ENCODE measurements at regions not wholly inside any gene's neighbourhood (a gene's known extent, or its start where the extent isn't known, plus 50 kb on each side); places are given as distances from the start of the nearest gene placed in this dataset.

GRCh38 chr13:94946039-94946438 lies 233.7 kb upstream of the SOX21 start:
- TF ChIP-seq EZH2 (IDR thresholded peaks at IDR 0.05; ENCODE audit: borderline replicate concordance, low read depth, low read length, severe bottlenecking) = no peak
- no peak for TF ChIP-seq CTCF (IDR thresholded peaks at IDR 0.05; ENCODE audit: borderline replicate concordance, extremely low read depth, low read length, poor library complexity, severe bottlenecking)

Measured in DND-41 (cell line).